ENCODE measurements at regions not wholly inside any gene's neighbourhood (a gene's known extent, or its start where the extent isn't known, plus 50 kb on each side); places are given as distances from the start of the nearest gene placed in this dataset.

GRCh38 chr12:67732857-67733256, 84.3 kb downstream of the DYRK2 start:
- Histone ChIP-seq H3K9me3 (ENCODE audit: control insufficient read depth in 4 of 4, insufficient read depth in 3 of 4, low read length in 3 of 4) (no peaks in the 10 kb centered on the region), H3K27me3 (ENCODE audit: control insufficient read depth in 3 of 3, insufficient read depth in 3 of 3, low read length in 2 of 3) (no peaks in the 10 kb centered on the region), H3K4me3 (no peak overlapping the region), H3K4me1 (ENCODE audit: control insufficient read depth in 5 of 5, insufficient read depth in 5 of 5, low read length in 5 of 5) (peaks cover 0 to 5% (median under 1%) of the 10 kb centered on the region in 5 donors), H3K9ac (ENCODE audit: insufficient read depth in 1 of 2, low read length in 2 of 2) (no peak overlapping the region), H3K36me3 (ENCODE audit: control insufficient read depth in 4 of 4, insufficient read depth in 4 of 4, low read length in 4 of 4) (no peaks in the 10 kb centered on the region), H3K27ac (ENCODE audit: low read depth in 1 of 2, low read length in 1 of 2) (no peak overlapping the region)
- DNase-seq (no peak), ATAC-seq (ENCODE audit: insufficient read depth, low FRiP score) (no peak)
- no peak for TF ChIP-seq CTCF (IDR thresholded peaks at IDR 0.05; ENCODE audit: control extremely low read depth, extremely low read depth)
- 92 to 93% methylated on average over 4 of the region's 4 CpGs for WGBS, 2 donors

DNA sequence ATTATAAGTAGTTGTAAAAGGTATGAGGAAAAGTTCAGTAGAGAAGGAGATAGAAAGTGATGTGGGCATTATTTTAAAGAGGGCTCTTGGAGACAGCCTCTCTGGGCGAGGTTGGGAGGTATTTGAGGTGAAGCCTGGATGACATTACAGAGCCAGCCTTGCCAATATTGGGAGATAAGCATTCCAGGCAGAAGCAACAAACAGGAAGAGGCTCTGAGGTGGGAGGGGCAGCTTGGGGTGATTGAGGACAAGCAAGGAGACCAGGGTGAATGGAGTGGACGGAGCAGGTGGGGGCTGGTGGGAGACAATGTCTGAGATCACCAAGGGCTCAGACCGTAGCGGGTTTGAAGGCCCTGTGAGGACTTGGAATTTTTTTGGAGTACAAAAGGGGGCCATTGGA, 87.3 kb downstream of the DYRK2 start:
- no peak for TF ChIP-seq CTCF (IDR thresholded peaks at IDR 0.05; ENCODE audit: control extremely low read depth, extremely low read depth)
- H3K27me3 ChIP-seq (ENCODE audit: control insufficient read depth in 3 of 3, insufficient read depth in 3 of 3, low read length in 2 of 3), result no peaks in the 10 kb centered on the region
- 73 to 81% methylated on average over 4 of the region's 4 CpGs for WGBS, 2 donors
- no peak overlapping the region for H3K27ac ChIP-seq (ENCODE audit: low read depth in 1 of 2, low read length in 1 of 2)
- no peaks in the 10 kb centered on the region for H3K4me1 ChIP-seq (ENCODE audit: control insufficient read depth in 5 of 5, insufficient read depth in 5 of 5, low read length in 5 of 5)
- H3K9me3 ChIP-seq (ENCODE audit: control insufficient read depth in 4 of 4, insufficient read depth in 3 of 4, low read length in 3 of 4), result no peaks in the 10 kb centered on the region
- ATAC-seq (ENCODE audit: insufficient read depth, low FRiP score) (no peak), DNase-seq (no peak)
- no peaks in the 10 kb centered on the region for H3K36me3 ChIP-seq (ENCODE audit: control insufficient read depth in 4 of 4, insufficient read depth in 4 of 4, low read length in 4 of 4)
- no peak overlapping the region for H3K4me3 ChIP-seq
- no peak overlapping the region for H3K9ac ChIP-seq (ENCODE audit: insufficient read depth in 1 of 2, low read length in 2 of 2)

DNA sequence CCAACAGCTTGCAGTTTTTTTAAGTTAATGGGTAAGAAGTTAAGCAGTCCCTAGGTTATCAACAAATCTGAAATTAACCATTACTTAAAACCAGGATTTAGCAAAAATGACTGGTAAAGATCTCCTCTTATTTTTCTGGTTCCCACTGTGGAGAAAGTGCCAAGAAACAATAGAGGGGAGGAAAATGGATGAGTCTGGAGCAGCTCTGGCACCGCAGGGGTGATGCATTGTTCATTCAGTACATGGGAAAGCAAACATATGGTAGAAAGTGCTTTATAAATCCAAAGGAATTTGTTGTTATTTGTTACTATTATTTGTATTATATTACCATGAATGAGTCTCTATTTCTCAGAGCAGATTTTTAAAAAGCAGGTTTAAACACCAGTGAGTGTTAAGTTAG, 92.2 kb downstream of the DYRK2 start:
- H3K4me3 ChIP-seq, result no peak overlapping the region
- no peaks in the 10 kb centered on the region for H3K4me1 ChIP-seq (ENCODE audit: control insufficient read depth in 5 of 5, insufficient read depth in 5 of 5, low read length in 5 of 5)
- no peak for DNase-seq
- ATAC-seq (ENCODE audit: insufficient read depth, low FRiP score), result no peak
- WGBS, 2 donors, result 73 to 79% methylated on average over 1 of the region's 1 CpG
- no peak overlapping the region for H3K9ac ChIP-seq (ENCODE audit: insufficient read depth in 1 of 2, low read length in 2 of 2)
- no peaks in the 10 kb centered on the region for H3K9me3 ChIP-seq (ENCODE audit: control insufficient read depth in 4 of 4, insufficient read depth in 3 of 4, low read length in 3 of 4)
- no peak overlapping the region for H3K27ac ChIP-seq (ENCODE audit: low read depth in 1 of 2, low read length in 1 of 2)
- no peaks in the 10 kb centered on the region for H3K36me3 ChIP-seq (ENCODE audit: control insufficient read depth in 4 of 4, insufficient read depth in 4 of 4, low read length in 4 of 4)
- no peak for TF ChIP-seq CTCF (IDR thresholded peaks at IDR 0.05; ENCODE audit: control extremely low read depth, extremely low read depth)
- no peaks in the 10 kb centered on the region for H3K27me3 ChIP-seq (ENCODE audit: control insufficient read depth in 3 of 3, insufficient read depth in 3 of 3, low read length in 2 of 3)

DNA sequence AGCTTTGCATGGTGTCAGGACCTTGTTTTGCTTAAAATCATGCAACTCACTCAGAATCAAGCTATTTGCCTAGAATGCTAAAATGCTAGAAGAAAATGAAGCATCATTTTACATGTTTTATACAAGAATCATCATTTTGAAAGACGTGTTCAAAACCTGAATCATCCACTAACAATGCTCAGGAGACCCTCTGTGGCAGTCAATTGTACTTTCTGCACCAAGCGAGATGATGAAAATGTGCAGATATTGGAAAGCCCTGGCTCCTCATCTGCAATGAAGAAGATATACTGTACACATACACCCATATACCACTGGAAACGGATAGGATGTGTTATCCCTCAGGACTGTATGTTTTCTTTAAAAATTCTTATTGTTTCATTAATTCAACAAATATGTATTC, 92.7 kb downstream of the DYRK2 start:
- Histone ChIP-seq H3K36me3 (ENCODE audit: control insufficient read depth in 4 of 4, insufficient read depth in 4 of 4, low read length in 4 of 4) (no peaks in the 10 kb centered on the region), H3K4me1 (ENCODE audit: control insufficient read depth in 5 of 5, insufficient read depth in 5 of 5, low read length in 5 of 5) (no peaks in the 10 kb centered on the region), H3K9ac (ENCODE audit: insufficient read depth in 1 of 2, low read length in 2 of 2) (no peak overlapping the region), H3K9me3 (ENCODE audit: control insufficient read depth in 4 of 4, insufficient read depth in 3 of 4, low read length in 3 of 4) (no peaks in the 10 kb centered on the region), H3K27ac (ENCODE audit: low read depth in 1 of 2, low read length in 1 of 2) (no peak overlapping the region), H3K27me3 (ENCODE audit: control insufficient read depth in 3 of 3, insufficient read depth in 3 of 3, low read length in 2 of 3) (no peaks in the 10 kb centered on the region), H3K4me3 (no peak overlapping the region)
- ATAC-seq (ENCODE audit: insufficient read depth, low FRiP score), result no peak
- WGBS, 2 donors, result 93 to 94% methylated on average over 3 of the region's 3 CpGs
- TF ChIP-seq CTCF (IDR thresholded peaks at IDR 0.05; ENCODE audit: control extremely low read depth, extremely low read depth), result no peak
- no peak for DNase-seq
